GM21529 (cell line): ENCODE measurements at regions not wholly inside any gene's neighbourhood (a gene's known extent, or its start where the extent isn't known, plus 50 kb on each side); places are given as distances from the start of the nearest gene placed in this dataset.

ENCODE experiments used
- ATAC-seq: cut with Tn5 transposase; IDR thresholded peaks from one replicate; pipeline ENCODE4 v1.9.1; 2021; ENCODE audit not compliant: unreplicated experiment

DNA sequence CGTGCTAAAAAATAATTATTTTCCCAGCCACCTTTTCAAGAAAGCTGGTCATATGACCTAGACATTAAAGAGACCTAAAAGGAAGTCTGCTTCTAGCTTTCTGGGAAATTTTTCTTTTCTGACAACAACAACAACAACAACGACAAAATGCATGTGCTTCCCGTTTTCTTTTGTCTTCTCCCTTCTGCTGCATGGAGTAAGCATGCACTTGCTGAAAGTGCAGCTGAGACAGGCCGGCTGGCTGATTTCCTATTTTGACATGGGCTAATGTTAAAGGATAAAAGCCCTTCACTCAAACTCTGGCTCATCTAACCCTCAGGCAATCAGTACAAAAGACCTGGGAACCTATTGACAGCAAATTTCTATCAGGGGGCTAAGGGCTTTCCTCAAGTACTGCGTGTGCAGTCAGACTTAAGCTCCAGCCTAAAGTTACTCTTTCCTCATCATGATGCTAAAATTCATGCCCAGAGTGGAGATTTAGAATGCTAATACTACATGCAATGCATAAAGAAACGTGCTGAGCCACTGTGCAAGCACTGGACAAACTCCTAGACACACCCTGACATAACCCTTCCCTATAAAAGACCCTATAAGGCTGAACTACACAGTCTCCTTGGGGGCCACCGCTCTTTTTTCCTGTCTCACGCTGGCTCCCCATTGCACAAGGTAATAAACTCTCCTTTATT, 811.1 kb downstream of the UQCRFS1 start:
- ATAC-seq, result no peak

DNA sequence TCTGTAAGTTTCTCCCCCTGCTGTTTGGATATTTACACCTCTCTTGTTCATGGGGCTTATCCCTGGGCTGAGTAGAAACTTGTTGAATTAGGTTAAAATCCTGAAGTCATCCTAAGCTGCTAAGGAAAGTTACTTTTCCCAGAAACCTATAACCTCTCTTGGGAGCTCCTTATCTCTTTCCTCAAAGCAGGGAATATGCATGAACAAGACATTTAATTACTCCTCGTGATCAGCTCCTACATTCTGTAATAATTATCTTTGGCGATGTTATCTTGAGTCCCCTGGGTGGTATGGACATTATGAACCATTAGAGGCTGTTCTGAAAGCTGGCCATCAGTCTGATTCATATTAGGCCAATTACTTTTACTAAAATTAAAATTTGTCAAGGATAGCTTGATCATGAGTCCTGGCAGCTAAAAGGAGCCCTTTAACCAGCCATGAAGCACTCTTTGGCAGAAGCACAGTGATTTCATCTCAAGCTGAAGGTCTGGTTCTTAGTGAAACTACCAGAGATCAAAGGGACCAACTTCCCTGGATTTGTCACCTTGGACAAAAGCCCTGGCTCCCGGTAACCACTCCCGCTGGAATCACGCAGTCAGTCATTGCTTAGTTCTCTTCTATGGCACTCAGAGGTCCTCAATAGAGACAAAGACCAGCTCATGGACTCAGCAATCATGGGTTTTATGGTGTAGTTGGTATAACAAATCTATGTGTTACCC, 811.8 kb downstream of the UQCRFS1 start:
- no peak for ATAC-seq

DNA sequence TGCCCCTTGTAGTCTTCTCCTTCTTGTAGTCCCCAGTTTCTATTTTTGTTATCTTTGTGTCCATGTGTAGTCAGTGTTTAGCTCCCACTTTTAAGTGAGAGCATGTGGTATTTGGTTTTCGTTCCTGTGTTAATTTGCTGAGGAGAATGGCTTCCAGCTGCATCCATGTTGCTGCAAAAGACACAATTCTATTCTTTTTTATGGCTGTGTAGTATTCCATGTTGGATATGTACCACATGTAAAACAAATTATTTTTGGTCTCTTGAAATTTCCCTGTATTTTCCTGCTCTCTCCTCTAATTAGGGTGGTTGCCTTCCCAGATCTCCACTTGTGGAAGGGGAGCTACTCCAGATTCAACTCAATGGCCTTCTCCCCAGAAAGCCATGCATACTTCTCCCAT, 813.8 kb downstream of the UQCRFS1 start:
- no peak for ATAC-seq

DNA sequence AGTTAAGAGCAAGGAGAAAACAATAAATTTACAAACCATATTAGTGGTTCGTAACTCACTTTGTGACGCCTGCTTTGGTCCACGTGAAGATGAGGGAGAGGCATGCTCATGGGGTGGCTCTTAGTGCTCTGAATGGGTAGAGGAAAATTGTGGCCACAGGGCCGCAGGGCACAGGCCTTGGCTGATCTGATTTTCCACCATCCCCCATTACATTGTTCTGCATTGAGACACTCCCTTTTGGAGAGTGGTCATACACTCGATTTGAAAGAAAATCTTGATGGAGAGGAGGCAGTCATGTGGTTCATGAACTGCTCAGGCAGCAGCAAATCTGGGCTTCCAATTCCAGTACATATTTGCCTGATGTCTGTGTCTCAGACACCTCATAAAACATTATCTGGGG, 815.2 kb downstream of the UQCRFS1 start:
- no peak for ATAC-seq

DNA sequence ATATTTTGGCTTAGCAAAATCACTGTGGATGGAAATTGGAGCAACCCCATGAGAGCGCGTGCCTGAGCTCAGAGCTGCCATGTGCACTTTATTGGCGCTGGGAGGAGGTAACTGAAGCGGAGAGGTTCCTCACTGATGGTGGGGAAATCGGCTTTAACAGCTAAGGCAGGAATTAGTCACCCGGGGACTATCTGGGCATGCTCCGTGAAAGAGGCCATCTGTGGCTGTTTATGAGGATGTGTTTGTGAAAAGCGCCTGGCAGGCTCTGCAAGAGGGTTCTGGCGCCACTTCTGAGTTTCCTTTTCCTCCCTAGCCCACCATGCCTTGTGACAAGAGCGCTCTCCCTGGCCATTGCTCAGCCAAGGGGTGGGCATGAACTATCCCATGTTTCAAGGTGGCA, 815.6 kb downstream of the UQCRFS1 start:
- ATAC-seq, result no peak

DNA sequence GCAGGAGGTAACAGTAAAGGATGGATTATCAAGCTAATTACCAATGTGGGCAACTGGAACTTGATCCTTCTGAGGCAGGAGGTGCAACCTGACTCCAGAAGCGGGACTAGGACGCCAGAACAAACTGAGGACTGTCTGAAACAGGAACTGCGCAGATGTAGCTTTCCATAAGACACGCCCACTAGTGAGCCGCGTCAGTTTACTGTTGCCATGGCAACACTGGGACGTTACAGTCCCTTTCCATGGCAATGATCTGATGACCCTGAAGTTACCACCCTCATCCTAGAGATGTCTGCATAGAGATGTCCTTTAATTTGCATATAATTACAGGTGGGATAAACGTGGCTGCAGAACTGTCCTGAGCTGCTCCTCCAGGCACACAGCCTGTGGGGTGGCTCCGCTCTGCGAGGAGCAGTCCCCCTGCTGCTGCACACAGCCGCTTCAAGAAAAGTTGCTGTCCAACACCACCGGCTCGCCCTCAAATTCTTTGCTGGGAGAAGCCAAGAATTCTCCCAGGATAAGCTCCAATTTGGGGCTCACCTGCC, 816.6 kb downstream of the UQCRFS1 start:
- no peak for ATAC-seq

DNA sequence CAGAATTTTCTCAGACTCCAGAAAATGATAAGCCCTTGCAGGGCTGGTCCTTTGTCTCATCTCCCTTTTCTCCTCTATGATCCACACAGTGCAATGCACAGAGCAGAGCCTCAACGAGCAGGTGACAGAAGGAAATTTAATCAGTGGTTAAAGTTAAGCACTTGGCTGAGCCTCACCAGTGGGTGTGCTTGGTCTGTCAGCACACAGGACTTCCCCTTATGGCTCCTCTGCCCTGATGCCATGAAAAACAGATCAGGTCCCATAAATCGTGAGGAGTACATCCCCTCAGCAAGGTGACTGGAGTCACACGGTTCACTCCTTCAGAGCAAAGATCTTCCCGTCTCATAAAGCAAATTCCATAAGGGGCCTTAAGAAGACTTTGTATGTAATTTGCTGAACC, 818.2 kb downstream of the UQCRFS1 start:
- ATAC-seq, result no peak

DNA sequence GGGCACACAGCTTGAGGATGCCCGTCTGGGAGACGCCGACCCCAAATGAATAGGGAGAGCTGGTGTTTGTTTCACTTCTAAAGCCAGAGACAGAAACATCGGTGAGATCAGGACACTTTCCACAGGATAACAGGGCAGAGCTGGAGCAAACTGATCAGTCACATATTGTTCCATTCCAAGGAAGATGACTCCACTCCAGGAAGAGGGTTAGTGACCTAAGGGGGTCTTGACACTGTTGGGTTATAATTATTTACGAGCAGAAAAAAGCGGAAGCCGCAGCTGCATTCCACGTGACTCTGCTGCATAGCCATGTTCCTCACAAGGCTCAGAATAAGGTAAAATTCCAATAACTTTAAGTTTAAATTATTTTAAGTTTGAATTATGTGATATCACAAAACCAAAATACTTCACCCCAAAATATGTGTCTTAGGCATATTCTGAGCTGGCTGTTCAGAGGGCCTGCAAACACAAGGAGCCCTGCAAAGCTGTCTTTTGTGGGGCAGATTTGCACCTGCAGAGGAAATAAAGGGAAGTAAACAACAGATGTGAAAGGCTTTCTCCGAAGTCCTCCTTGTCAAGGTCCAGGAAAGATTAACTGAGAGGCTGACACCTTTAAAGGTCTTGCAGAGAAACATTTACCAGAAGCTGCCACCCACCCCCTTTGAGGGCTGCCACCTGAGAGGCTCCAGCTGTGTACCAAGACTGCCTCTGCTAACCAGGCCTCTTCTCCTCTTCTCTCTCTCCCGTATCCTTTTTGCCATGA, 819.2 kb downstream of the UQCRFS1 start:
- ATAC-seq, result no peak

DNA sequence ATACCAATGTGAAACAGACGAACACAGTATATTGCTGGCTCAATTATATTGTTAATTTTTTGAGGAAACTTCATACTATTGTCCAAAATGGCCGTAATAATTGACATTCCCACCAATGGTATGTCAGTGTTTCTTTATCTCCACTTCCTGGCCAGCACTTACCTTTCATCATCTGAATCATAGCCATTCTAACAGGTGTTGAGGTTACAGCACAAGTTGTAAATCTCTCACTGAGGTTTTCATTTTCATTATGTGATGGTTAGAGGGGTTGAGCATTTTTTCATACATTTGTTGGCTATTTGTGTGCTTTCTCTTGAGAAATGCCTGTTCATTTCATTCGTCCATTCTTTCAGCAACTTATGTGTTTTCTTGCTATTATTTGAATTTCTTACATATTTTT, 824.0 kb downstream of the UQCRFS1 start:
- ATAC-seq, result no peak

DNA sequence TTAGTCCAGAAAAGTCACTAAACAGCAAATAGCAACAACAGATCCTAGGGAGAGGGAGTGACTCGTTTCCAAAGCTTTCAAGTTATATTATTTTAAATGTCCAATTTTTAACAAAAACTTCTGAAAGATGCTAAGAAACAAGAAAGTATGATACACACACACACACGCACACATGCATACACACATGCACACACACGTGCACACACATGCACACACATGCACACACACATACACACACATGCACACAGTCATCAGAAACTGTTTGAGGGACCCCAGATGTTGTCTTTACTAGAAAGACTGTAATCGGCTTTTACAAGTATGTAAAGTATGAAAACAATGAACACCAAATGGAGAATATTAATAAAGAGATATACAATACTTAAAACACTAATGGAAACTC, 825.4 kb downstream of the UQCRFS1 start:
- no peak for ATAC-seq

DNA sequence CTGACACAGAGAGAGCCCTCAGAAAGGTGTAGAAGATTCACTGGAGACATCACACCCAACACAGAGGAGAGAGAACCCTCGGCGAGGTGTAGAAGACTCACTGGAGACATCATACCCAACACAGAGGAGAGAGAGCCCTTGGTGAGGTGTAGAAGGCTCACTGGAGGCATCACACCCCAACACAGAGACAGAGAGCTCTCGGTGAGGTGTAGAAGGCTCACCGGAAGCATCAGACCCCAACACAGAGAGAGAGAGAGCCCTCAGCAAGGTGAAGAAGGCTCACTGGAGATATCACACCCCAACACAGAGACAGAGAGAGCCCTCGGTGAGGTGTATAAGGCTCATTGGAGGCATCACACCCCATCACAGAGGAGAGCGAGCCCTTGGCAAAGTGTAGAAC, 826.5 kb downstream of the UQCRFS1 start:
- ATAC-seq, result no peak

DNA sequence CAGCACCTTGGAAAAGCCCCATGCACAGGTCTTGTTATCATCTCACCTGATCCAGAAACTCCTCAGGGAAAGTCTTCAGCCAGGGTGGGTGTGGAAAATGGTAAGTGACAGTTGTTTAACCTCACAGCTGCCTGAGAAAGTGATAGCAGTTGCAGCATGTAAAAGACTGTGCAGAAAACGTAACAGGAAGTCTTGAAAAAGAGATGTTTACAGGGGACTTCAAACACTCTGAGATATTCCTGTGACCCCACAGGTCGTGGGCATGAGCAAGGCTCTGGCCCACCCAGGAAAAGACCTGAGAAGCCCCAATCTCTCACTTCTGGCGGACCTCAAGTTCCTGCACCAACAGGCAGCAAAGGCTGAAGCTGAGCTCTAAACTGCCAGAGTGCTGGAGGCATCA, 826.9 kb downstream of the UQCRFS1 start:
- no peak for ATAC-seq

DNA sequence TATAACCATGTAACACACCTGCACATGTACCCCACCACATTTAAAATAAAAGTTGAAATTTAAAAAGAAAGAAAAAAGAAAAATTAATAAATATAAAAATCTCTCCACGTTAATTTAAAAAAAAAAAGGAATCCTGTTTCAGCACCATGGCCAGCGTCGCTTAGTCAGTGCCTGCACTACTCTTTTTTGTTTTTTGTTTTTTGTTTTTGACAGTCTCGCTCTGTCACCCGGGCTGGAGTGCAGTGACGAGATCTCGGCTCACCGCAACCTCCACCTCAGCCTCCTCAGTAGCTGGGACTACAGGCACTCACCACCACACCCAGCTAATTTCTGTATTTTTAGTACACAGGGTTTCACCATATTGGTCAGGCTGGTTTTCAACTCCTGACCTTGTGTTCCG, 835.9 kb downstream of the UQCRFS1 start:
- no peak for ATAC-seq

DNA sequence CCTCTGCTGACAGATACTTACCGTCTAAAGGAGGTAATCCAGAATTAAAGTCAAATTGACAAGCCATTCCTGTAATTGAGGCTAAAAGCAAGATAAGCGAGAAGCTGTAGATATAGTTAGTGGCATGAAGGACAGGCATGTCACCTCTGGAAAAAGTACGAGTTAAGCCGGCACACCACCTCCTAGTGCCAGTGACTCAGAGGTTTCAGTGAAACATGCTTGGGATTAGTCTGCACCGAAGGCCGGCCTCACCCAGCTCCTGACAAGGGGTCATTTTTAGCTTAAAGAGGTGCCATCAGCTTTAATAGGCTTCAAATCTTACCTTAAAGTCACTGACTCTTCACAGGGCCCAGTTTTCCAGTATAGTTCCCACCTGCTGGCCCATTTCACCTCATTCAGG, 838.0 kb downstream of the UQCRFS1 start:
- no peak for ATAC-seq

DNA sequence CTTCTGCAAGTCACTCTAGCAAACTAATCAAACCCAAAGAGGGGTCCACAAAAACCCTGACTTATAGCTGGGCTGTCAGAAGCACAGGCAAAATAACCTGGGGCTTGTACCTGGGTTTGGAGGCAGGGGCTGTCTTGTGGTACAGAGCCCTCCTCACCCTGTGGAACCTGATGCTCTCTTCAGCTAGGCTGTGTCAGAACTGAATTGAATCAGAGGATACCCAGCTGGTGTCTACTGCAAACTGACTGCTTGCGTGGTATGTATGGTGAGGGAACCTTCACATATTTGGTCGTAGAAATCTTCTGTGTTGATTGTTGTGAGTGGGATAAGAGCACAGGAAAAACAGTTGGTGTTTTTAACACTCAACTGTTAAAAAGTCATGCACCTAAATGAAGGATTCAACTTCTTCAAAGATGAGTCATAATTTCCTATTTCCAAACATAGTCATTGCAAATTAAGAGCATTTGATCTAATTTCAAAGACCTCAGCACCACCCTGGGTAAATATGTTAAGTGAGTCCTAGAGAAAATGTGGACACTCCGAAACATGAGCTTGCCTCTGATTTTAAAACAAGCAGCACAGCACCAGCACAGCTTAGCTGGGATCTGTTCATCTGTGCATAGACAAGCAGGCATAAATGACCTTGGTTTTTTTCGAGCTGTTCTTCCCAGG, 840.2 kb downstream of the UQCRFS1 start:
- no peak for ATAC-seq

DNA sequence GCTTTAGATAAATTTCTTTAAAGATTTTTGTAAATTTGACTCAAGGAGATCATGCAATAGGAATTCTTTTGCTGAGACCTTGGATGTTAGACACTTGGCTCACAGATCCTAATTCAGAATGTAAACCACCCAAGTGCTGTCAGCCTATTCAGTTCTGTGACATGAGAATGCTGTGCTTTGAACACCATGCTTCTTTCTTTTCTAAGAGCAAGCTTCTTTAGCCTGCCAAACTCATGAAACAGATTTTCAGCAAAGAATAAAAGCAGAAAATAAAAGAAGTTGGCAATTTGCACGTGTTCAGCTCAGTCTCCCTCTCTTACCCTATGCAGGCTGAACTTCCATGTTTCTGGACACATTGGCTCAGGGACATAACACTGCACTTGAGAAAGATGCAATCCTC, 845.8 kb downstream of the UQCRFS1 start:
- no peak for ATAC-seq

DNA sequence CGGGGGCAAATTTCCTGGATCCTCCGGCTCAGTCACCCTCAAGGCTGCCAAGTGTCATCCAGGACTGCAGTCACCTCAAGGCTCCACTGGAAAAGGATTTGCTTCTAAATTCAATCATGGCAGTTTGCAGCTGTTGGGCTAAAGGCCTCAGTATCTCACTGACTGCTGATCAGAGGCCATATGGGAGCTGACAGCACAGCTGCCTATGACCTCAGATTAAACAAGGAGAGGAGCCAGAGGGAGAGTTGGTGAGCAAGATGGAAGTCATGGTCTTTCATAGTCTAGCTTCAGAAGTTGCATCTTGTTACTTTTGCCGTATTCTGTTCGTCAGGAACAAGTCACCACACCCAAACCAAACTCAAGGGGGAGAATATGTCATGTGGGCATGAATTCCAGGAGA, 849.7 kb downstream of the UQCRFS1 start:
- ATAC-seq, result no peak

DNA sequence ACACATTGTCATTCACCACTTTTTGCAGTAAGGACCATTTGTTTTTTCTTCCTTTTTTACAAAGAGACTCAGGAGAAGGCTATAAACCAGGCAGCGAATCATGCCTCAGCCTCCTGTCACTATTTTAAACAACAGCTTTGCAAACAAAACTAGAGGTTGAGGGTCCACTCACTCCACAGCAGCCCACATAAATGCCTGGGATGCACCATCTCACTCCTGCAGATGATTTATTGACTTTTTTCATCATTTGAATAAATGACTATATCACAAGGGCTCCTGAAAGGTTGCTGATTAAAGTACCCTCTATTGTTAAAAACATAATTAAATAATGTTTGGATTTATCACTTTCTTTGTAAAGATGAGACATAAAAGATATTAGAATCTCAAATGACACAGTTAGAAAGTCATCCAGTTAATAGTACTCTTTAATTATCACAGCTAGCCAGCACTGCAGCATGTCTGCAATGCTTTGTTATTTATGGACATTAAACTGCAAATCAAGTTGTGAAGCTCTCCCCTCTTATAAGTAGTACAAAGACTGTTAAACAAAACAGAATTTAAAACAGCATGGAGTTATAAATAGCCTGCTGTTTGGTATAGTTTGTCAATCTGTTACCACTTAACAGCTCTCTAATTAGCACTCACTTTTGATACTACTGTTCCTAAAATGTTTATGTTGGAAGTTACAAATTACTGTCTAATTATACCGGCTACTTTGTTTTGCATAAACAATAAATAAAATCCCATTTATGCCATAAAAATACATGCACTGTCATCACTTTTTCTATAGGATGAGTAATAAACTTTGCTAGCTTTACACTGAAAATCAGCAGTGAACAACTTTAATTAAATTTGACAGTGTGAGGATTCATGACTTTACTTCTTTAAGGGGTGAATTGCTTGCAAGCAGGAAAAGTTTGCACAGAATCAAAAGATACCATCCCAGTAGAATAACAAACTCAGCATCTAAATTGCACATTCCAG, 853.2 kb downstream of the UQCRFS1 start:
- no peak for ATAC-seq

DNA sequence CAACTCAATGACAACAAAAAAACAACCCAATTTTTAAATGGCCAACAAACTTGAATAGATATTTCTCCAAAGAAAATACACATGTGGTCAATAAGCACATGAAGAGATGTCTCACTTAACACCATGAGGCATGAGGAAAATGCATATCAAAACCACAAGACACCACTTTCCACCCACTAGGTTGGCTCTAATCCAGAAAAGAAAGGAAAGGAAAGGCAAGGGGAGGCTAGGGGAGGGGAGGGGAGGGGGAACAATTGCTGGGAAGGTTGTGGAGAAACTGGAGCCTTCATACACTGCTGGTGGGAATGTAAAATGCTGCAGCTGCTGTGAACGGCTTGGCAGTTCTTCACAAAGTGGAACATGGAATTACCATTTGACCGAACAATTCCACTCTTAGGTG, 854.3 kb downstream of the UQCRFS1 start:
- ATAC-seq, result no peak

DNA sequence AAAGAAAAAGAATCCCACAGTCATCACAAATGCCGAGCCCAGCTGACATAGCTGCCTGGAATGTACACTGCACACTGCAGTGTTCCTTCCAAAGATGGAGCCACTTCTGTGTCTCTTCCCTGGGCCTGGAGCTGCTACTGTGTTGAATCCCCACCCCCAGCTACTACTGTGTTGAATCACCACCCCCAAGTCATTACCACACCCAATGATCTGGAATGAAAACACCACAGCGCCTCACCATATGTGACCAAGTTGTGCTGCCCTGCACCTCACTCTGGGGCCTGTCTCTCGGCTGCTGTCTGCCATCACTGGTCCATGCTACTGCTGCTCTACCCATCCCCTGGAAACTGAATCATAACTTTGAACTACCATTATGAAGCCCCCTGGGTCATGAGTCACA, 861.2 kb downstream of the UQCRFS1 start:
- ATAC-seq, result no peak
